Posterior cingulate gyrus (tissue), 11 donors: ENCODE measurements at regions not wholly inside any gene's neighbourhood (a gene's known extent, or its start where the extent isn't known, plus 50 kb on each side); places are given as distances from the start of the nearest gene placed in this dataset.
"Not testable (repeated sequence)": the region's sequence is repeated elsewhere in the genome, so short reads cannot be mapped to it uniquely, and the experiment has no call there.

Experiments used
- DNase-seq, 10 donors: peaks; one replicate each; pipeline versions ENCODE4 v3.0.0 to v3.0.0-alpha.2; 2020 to 2021; ENCODE audit warnings: mixed read lengths in 3 of 10
- intact Hi-C: fragments of 100-400 bp; cut with DNase I; formaldehyde crosslinking; loops from one replicate; pipeline ENCODE4 v1.15.1; 2023

DNA sequence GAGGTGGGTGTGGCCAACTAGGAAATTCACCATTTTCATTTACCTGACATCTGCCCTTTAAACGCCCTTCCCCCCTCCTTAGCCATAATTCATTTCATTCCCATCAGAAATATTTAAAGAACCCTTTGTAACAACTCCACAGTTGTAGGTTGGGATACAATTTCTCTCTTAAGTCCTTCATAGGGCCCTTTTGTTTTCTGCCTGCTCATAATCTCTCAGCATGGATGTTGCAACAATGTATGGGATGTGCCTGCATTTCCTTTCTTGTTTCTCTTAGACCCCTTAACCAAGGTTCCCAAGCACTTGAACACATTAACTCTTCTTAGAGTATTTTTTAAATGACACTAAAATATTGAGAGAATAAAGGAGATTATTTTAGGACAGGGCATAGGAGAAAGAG is 51.7 kb upstream of the MYO10 start:
- DNase-seq = no peak
- intact Hi-C loops = no loop called here

DNA sequence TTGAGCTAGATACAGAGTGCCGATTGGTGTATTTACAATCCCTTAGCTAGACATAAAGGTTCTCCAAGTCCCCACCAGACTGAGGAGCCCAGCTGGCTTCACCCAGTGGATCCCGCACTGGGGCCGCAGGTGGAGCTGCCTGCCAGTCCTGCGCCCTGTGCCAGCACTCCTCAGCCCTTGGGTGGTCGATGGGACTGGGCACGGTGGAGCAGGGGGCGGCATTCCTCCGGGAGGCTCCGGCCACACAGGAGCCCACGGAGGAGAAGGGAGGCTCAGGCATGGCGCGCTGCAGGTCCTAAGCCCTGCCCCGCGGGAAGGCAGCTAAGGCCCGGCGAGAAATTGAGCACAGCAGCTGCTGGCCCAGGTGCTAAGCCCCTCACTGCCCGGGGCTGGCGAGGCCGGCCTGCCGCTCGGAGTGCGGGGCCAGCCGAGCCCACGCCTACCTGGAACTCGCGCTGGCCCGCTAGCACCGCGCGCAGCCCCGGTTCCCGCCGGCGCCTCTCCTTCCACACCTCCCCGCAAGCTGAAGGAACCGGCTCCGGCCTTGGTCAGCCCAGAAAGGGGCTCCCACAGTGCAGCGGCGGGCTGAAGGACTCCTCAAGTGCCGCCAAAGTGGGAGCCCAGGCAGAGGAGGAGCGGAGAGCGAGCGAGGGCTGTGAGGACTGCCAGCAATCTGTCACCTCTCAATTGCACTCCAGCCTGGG is 54.9 kb upstream of the MYO10 start:
- intact Hi-C loops = not testable (repeated sequence)
- DNase-seq = peak in 1 of 10 donors; percentile 52

DNA sequence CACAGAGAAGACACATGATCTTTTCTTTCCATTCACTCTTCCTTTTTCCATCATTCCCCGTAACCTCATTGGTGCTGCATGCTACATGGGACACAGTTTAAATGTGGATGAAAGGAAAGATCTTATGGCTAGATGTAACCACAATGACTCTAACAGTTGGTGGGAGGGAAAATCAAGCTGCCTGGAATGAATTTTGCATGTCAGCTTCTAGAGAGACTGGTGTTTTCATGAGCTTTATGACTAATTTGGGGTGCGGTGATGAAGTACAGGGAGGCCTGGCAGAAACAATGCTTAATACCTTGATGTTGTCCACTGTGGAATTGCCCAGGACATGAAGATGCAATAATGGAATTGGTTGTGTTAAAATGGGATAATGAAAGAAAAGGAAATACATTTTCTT is 55.9 kb upstream of the MYO10 start:
- intact Hi-C loops = no loop called here
- DNase-seq = no peak

DNA sequence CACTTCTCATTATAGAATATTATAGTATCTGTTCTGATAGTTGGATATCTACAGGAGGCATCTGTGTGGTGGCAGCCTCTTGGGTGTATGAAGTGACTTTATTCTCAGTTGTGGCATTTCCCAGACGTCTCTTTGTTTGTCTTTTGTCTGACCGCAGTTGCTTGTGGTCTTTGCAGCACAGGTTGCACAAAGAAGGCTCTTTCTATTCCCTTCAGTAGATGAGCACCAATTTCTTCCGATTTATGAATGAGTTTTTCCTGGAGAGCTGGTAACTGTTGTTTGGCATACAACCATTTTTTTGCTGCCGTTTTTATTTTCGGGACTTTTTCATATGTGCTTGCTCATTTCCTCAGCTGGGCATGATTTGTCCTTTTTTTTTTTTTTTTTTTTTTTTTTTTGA is 56.4 kb upstream of the MYO10 start:
- no peak for DNase-seq
- intact Hi-C loops = no loop called here

DNA sequence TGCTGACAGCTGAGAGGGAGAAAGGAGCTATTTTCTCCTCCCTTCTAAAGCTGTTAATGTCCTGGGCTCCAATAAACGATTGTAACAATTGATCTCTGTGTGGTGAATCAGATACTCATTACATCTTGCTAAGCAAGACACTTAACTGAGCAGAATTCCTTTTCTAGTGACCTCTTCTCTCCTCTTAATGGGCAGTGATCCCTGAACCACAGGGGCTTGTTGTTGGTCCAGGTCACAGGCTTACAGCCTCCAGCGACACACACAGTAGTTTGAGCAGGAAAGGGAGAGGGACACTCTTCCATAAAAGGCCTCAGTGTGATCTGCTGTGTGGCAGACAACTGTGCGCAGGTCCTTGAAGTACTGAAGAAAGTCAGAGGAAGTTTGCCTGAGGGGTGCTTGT is 58.5 kb upstream of the MYO10 start:
- no peak for DNase-seq
- intact Hi-C loops = no loop called here

DNA sequence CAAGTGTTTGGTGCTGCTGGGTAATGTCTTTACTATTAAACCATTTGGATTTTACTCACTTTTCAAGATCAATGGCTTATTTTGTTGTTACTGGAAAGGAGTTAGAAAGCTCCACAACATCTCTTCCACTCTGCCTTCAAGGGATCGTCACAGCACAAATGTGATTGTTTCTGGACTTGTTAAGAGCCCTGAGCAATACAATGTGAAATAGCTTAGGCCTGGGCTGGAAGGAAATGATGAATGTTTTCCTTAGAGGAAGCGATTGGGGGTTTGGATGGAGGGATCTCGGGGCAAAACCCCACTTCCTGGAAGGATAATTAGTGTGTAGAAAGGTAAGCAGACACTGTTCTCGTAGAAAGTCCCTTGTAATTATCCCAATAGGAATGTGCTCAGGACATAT is 59.3 kb upstream of the MYO10 start:
- DNase-seq = no peak
- intact Hi-C loops = no loop called here

DNA sequence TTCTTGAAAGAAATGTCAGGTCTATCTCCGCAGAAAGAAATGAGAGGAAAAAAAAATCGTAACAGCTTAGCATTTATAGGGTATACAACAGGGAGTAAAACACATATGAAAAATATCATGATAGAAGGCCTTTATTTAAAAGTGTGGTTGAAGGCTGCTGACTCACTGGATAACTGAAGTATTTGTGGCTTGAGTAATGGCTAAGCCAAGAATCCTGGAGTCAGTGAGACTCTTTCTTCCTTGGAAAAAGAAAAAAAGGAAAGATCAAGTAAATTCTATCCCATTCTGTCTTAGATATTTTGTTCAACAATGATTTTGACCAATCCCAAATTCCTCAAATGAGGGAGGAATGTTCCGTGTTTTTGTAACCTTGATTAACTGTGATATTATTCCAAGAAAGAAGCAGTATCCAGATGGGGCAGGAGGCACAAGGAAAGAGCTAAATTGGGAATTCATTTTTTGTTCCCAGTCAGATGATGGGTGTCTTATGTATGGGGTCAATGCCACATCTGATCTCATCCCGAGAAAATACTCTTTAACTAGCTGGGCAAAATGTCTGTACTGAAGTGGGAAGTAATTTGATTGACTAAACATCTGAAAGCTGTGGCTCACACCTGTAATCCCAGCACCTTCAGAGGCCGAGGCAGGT is 64.3 kb upstream of the MYO10 start:
- DNase-seq = no peak
- intact Hi-C loops = no loop called here

DNA sequence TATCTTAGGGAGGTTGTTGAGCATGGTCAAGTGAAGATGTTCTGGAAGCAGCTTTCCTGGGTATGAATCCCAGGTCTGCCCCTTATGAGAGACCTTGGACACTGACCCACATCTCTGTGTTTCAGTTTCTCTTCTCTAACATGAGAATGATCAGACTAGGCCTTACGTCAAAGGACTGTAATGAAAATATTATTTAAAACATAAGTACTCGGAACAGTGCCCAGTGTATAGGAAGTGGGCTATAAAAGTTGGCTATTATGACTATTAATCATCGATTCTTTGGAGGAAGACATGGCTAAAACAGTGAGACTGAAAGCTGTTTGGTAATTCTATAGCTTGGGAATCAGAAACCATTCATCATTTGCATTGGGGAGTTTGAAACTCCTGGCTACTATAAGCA is 65.3 kb upstream of the MYO10 start:
- intact Hi-C loops = no loop called here

DNA sequence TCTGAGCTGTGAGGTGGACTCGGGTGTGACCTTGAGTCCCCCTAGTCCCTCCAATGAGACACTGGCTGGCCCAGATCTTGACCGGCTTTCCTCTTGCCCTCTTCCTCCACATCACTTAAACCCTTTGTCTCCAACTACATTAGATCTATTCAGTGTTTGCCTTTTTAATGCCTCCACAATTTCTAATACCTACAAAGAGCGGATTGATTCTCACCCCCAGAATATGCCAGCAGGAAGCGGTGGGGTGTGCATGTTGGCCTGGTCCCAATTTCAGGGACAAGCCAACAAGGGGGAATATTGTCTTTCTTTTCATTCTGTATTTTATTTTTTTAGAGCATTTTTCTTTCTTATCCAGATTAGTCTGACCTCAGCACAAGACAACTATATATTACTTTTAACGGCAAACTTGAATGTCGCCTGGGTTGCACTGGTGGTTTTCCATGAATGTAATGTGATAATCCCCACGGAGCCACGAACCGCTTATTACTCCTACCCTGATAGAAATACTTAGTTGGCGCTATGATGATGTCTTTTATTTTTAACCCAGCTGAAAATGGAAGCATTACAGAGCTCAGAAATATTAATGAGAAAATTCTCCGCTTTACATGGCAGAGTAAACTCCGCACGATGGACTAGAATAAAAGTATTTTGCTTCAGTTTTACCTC is 68.5 kb upstream of the MYO10 start:
- intact Hi-C loops = no loop called here
- DNase-seq = no peak

More for the DNA sequence above, 65.3 kb upstream of the MYO10 start:
- DNase-seq = no peak

DNA sequence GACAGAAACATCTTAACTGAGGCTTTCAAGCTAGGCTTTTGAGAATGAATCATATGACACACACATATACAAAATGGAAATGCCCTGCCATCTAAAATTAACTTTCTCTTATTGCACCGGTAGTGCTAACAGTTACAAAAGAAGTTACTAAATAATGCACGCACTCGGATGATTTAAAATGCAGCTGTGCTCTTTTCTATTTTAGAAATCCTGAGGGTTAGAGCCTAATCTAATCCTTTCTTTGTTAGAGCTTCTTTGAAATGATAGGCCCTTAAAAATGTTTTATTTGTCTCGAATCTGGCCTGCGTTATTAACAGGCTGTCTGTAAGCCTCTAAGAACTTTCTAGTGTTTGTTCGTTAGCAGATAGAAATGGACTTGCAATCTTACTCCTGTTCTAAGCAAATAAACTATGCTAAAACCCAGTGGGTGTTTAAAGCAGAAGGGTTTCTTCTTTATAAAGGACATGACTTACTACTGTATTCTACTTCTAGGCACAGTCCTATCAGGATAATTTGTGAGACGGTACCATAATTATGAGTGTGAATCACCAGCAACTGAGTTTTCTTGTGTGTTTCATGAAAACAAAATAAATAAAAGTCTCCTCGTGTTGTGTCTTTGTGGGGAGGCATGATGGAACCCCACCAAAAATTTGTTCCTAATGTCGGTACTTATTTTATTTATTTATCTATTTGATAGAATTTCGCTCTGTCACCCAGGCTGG is 69.2 kb upstream of the MYO10 start:
- DNase-seq = no peak
- intact Hi-C loops = no loop called here

DNA sequence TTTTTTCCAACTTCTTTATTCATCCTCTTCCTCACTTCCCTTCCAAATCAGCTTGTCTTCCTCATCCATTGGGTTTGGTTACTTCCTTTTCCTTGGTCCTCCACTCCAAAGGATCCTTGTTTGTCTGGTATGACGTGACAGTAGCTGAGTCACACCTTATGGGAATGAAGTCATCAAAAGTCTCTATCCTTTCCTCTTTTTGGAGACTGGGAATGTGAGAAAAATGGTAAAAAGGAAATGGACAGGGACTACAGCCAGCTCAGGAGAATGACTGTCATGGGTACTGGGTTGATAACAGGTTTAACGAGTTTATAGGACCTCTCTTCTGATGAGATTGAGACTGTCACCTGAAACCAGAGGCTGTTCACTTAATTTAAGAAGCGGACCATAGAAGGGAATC is 76.2 kb upstream of the MYO10 start:
- DNase-seq = no peak
- intact Hi-C loops = no loop called here

DNA sequence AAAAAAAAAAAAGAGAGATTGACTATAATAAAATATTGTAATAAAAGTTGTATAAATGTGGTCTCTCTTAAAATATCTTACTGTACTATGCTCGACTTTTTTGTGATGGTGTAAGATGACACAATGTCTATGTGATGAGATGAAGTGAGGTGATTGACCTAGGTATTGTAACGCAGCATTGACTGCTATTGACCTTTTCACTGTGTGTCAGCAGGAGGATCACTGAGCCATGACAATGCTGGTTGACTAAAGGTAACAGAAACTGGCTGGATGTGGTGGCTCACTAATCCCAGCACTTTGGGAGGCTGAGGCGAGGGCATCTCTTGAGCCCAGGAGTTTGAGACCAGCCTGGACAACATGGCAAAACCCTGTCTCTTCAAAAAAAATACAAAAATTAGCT is 78.6 kb upstream of the MYO10 start:
- no peak for DNase-seq
- intact Hi-C loops = no loop called here

DNA sequence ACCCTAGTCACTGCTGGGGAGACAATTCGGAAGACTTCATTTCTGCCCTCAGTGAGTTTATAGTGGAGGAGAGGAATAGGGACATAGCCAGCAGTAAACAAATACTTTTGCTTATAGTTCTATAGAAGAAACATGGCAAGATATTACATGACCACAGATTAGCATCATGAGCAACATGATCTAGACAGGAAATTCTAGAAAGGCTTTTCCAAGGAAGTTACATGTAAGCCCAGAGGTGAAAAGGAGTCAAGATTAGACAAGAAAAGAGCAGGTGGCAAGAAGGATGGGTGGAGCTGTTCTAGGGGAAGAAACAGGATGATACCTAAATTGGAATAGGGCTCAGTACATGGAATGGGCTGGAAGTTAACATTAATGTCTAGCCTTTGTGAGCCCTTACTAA is 82.8 kb upstream of the MYO10 start:
- intact Hi-C loops = no loop called here
- DNase-seq = no peak

DNA sequence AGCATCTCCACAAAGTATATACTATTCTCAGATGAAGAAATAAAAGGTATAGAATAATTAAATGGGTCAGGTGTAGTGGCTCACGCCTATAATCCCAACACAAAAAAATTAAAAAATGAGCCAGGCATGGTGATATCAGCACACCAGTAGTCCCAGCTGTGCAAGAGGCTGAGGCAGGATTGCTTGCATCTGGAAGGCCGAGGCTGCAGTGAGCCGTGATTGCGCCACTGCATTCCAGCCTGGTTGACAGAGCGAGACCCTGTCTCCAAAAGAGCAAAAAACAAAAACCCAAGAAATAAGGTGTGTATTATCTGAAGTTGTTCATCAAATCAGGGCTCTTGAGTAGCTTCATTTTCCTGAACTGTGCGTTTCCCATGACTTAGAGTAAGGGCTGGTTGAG is 83.2 kb upstream of the MYO10 start:
- intact Hi-C loops = no loop called here

DNA sequence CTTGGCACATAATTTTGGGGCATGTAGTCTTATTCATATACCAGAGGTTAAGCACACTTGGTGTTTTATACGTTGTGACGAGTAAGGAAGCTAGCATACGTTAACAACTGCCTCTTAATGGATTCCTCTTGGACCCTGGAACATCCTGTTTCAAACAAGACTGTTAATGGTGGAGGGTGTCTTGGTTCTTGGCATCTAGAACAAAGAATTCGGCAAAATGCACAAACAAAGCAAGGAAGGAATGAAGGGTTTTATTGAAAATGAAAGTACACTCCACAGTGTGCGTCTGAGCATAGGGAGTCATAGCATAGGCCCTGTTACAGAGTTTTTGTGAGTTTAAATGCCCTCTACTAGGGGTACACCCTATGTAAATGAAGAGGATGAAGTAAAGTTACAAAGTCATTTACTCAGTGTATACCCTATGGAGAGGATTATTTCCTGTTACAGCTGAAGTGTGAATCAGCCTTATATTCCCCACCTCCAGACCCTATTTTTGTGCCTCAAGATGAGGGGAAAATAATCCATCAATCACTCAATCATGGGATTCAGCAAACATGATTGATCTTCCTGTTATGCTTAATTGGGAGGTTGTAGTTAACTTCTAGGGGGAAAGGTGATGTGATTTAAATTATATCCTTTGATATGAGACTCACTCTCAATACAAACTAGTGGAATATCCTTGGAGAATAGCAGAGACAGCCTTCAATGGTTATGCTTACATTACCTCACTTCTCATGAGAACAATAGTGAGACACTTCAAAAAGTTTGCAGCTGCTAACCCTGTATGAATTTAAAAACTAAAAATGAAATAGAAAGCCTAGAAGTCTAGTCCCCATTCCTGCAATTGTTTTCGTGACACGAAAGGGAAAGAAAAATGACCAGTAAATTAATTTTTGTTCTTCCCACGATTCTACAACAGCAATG is 84.9 kb upstream of the MYO10 start:
- intact Hi-C loops = no loop called here
- no peak for DNase-seq

More for the DNA sequence above, 83.2 kb upstream of the MYO10 start:
- no peak for DNase-seq

DNA sequence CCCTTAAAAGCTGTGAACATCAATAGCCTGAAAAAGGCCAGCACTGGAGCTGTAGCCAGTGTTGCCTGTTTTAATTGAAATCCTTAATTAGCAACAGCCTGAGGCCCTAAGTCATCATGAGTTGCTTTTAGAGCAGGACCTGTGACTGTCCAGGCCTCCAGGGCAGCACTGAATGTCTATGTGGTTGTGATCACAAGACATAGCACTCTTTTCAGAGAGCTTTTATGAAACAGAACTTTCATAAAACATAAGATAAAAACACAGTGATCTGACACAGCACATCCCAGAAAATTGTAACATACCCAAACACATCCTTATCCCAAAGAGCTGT is 85.5 kb upstream of the MYO10 start:
- no peak for DNase-seq
- intact Hi-C loops = no loop called here

DNA sequence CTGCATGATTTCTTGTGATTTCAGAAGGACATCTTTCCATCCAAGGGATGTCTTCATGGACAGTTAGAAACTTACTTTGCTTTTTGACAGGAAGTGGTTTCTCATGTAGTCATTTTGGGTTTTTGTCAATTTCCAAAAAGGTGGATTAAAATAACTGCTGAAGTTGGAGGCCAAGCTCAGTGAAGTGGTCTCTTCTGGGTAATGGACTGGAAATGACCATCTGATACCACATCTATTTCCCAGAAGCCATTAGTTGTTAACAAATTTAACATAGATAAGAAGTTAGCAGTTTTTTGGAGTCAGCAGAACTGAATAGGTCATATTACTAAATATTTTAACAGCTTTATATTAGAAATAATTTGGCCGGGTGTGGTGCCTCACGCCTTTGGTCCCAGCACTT is 86.2 kb upstream of the MYO10 start:
- no peak for DNase-seq
- intact Hi-C loops = no loop called here

DNA sequence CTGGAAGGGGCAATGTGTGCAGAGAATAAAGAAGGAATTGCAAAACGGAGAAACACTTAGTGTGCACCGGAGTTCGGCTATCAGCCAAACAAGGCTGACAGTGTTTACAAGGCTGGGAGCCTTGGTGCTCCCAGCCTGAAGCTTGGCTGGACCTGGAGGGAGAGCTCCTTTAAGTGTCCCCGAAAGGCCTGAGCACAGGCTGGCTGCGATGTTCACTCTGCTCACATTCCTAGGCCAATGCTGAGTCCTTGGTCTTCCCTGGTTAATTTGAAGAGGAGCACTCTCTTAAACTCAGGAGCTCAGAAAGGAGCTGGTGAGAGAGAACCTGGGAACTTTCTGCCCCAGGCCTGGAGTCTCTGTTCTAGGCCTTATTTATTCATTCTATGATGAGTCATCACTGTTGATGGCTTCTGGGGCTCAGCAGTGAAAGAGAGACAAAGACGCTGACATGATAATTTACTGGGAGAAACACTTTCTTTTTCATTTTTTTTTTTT is 88.6 kb upstream of the MYO10 start:
- intact Hi-C loops = no loop called here
- no peak for DNase-seq

DNA sequence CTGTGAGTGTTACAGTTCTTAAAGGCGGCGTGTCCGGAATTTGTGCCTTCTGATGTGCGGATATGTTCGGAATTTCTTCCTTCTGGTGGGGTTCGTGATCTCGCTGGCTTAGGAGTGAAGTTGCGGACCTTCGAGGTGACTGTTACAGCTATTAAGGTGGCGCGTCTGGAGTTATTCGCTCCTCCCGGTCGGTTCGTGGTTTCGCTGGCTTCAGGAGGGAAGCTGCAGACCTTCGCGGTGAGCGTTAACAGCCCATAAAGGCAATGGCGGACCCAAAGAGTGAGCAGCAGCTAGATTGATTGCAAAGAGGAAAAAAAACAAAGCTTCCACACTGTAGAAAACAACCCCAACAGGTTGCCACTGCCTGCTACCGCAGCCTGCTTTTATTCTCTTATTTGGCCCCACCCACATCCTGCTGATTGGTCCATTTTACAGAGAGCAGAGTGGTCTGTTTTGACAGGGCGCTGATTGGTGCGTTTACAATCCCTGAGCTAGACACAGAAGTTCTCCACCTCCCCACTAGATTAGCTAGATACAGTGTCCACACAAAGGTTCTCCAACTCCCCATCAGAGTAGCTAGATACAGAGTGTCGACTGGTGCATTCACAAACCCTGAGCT is 95.7 kb upstream of the MYO10 start:
- DNase-seq, intact Hi-C loops: not testable (repeated sequence)
